ENCODE measurements at regions not wholly inside any gene's neighbourhood (a gene's known extent, or its start where the extent isn't known, plus 50 kb on each side); places are given as distances from the start of the nearest gene placed in this dataset.

DNA sequence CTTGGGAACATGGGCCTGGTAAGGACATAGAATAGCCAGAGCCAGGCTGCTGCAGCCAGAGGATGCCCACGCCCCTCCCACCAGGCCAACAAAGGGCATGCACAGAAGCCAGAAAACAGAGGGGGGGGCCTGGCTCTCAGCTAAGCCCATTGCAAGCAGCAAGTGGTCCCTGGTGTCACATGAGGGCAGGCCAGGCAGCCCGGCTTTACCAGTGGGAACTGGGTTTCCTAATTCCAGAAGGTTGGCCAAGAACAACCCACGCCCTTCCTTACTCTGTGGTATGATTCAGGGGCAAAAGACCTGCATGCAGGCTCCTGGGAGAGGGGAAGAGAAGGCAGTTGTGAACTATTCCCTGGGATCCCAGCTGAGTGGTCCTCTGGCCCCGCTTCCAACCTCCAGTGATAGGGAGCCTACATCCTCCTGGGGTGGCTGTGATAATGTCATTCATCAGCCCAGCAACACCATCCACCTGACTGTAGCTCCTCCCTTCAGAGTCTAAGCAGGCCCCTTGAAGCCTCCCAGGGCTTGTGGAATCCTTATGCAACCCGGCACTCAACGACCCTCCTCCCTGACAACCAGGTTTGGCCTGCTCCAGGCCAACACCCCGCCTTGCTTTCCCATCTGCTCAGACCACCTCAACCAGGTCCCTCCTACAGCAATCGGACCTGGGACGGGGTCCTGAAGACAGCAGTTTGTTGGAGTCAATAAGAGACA lies 62.1 kb upstream of the LMO1 start:
- no peak overlapping the region for H3K4me3 Mint-ChIP-seq (ENCODE audit: low read depth, unreplicated experiment)
- no peak for DNase-seq
- CTCF ChIA-PET, result no interaction called here
- peaks cover 36% of the 10 kb centered on the region for H3K27me3 Mint-ChIP-seq (ENCODE audit: unreplicated experiment)
- intact Hi-C loops (cut with micrococcal nuclease; ENCODE audit: unreplicated experiment), result no loop called here
- H3K9me3 Mint-ChIP-seq (ENCODE audit: low read depth, unreplicated experiment), result no peaks in the 10 kb centered on the region
- H3K4me1 Mint-ChIP-seq (ENCODE audit: low read depth, unreplicated experiment), result no peaks in the 10 kb centered on the region
- H3K27ac Mint-ChIP-seq (ENCODE audit: unreplicated experiment), result no peak overlapping the region
- no peaks in the 10 kb centered on the region for H3K36me3 Mint-ChIP-seq (ENCODE audit: insufficient read depth, unreplicated experiment)
- BruUV-seq (replicated peaks), result no TSS peak
- TF ChIP-seq, protein P1, sequence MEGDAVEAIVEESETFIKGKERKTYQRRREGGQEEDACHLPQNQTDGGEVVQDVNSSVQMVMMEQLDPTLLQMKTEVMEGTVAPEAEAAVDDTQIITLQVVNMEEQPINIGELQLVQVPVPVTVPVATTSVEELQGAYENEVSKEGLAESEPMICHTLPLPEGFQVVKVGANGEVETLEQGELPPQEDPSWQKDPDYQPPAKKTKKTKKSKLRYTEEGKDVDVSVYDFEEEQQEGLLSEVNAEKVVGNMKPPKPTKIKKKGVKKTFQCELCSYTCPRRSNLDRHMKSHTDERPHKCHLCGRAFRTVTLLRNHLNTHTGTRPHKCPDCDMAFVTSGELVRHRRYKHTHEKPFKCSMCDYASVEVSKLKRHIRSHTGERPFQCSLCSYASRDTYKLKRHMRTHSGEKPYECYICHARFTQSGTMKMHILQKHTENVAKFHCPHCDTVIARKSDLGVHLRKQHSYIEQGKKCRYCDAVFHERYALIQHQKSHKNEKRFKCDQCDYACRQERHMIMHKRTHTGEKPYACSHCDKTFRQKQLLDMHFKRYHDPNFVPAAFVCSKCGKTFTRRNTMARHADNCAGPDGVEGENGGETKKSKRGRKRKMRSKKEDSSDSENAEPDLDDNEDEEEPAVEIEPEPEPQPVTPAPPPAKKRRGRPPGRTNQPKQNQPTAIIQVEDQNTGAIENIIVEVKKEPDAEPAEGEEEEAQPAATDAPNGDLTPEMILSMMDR (IDR thresholded peaks at IDR 0.05; ENCODE audit: unreplicated experiment), result no peak

DNA sequence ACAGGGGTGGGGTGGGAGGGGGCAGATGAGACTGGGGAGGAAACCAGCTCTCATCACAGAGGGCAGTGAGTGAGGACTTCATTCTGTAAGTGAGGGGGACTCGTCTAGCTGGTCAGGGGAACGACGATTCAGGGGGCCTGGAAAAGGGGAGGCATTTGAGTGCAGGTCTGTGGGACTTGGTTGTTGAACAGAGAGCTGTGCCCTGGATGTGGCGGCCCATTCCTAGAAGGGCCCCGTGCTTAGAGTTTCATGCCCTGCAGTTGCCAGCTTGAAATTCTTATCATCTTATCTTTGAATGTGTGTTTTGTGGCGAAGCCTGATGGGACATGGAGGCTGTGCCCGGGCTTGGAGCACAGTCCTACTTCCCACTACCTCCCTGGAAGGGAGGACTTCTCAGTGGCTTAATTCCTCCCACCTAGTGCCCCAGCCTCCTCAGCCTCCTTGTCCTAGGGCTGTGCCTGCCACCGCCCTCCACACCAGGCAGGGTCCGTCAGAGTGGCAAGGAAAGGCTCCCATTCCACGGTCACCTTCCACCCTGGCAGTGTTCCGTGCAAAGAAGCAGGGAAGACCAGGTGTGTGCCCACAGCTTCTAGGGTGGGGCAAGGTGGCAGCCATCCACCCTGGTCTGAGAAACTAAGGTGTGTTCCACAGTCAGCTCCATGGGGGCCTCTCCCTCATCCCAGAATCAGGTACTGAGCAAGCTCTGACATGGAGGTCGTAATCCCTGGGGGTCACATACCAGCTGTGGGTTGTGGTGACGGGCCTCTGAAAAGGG lies 59.7 kb upstream of the LMO1 start:
- H3K27ac Mint-ChIP-seq (ENCODE audit: unreplicated experiment), result no peak overlapping the region
- TF ChIP-seq, protein P1 (IDR thresholded peaks at IDR 0.05; ENCODE audit: unreplicated experiment), result no peak
- no peak overlapping the region for H3K4me3 Mint-ChIP-seq (ENCODE audit: low read depth, unreplicated experiment)
- no peak for DNase-seq
- no peaks in the 10 kb centered on the region for H3K4me1 Mint-ChIP-seq (ENCODE audit: low read depth, unreplicated experiment)
- intact Hi-C loops (cut with micrococcal nuclease; ENCODE audit: unreplicated experiment), result no loop called here
- BruUV-seq (replicated peaks), result no TSS peak
- CTCF ChIA-PET, result interaction anchor here (1.0 kb wide), 1 partner anchor 13 kb away, joined by 3 read pairs; no protein-coding TSS in a partner anchor
- H3K36me3 Mint-ChIP-seq (ENCODE audit: insufficient read depth, unreplicated experiment), result no peaks in the 10 kb centered on the region
- peaks cover 56% of the 10 kb centered on the region for H3K27me3 Mint-ChIP-seq (ENCODE audit: unreplicated experiment)
- H3K9me3 Mint-ChIP-seq (ENCODE audit: low read depth, unreplicated experiment), result no peaks in the 10 kb centered on the region

DNA sequence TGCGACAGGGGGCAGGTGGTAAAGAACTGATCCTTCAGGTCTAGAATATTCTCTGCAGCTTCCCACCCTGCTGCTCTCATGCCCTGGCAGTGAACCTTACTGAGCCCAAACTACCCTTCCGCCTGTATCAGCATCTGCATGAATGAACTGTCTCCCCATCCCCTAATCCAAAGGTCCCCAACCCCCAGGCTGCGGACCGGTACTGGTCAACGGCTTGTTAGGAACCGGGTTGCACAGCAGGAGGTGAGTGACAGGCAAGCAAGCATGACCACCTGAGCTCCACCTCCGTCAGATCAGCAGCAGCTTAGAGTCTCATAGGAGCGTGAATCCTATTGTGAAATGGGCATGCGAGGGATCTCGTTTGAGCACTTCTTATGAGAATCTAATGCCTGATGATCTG lies 58.2 kb upstream of the LMO1 start:
- intact Hi-C loops (cut with micrococcal nuclease; ENCODE audit: unreplicated experiment), result no loop called here
- no TSS peak for BruUV-seq (replicated peaks)
- Mint-ChIP-seq H3K9me3 (ENCODE audit: low read depth, unreplicated experiment) (no peaks in the 10 kb centered on the region), H3K27me3 (ENCODE audit: unreplicated experiment) (peaks cover 71% of the 10 kb centered on the region), H3K27ac (ENCODE audit: unreplicated experiment) (no peak overlapping the region), H3K4me1 (ENCODE audit: low read depth, unreplicated experiment) (no peaks in the 10 kb centered on the region), H3K36me3 (ENCODE audit: insufficient read depth, unreplicated experiment) (no peaks in the 10 kb centered on the region), H3K4me3 (ENCODE audit: low read depth, unreplicated experiment) (no peak overlapping the region)
- TF ChIP-seq, protein P1 (IDR thresholded peaks at IDR 0.05; ENCODE audit: unreplicated experiment), result no peak
- DNase-seq, result no peak
- CTCF ChIA-PET, result no interaction called here

DNA sequence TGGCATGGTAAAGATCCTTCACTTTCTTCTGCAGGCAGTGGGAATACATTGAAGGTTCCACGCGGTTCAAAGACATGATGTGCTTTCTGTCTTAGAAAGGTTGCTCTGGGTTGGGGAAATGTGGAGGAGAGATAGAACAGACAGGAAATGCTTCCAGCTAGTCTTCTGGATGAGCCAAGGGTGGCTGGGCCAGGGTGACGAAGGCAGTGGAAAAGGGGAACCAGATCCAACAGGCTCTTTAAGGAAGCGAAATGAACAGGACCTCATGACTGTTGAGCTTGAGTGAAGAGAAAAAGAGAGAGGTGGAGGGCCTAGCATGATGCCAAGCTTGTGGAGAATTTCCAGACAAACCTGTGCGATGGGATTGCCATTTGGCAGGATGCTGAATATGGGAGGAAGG lies 56.4 kb upstream of the LMO1 start:
- Mint-ChIP-seq H3K36me3 (ENCODE audit: insufficient read depth, unreplicated experiment) (no peaks in the 10 kb centered on the region), H3K4me1 (ENCODE audit: low read depth, unreplicated experiment) (no peaks in the 10 kb centered on the region), H3K9me3 (ENCODE audit: low read depth, unreplicated experiment) (no peaks in the 10 kb centered on the region), H3K4me3 (ENCODE audit: low read depth, unreplicated experiment) (no peak overlapping the region), H3K27ac (ENCODE audit: unreplicated experiment) (no peak overlapping the region), H3K27me3 (ENCODE audit: unreplicated experiment) (peaks cover 87% of the 10 kb centered on the region)
- BruUV-seq (replicated peaks), result no TSS peak
- TF ChIP-seq, protein P1 (IDR thresholded peaks at IDR 0.05; ENCODE audit: unreplicated experiment), result no peak
- no peak for DNase-seq
- intact Hi-C loops (cut with micrococcal nuclease; ENCODE audit: unreplicated experiment), result no loop called here
- CTCF ChIA-PET, result interaction anchor here (0.5 kb wide), 1 partner anchor 620 kb away, joined by 3 read pairs; no protein-coding TSS in a partner anchor
